Head of caudate nucleus (tissue), 42 donors: ENCODE measurements at regions not wholly inside any gene's neighbourhood (a gene's known extent, or its start where the extent isn't known, plus 50 kb on each side); places are given as distances from the start of the nearest gene placed in this dataset.

Experiments
- DNase-seq, 42 donors: peaks; one replicate each; pipeline versions ENCODE4 v3.0.0 to v3.0.0-alpha.2; 2020 to 2021; ENCODE audit warnings: mixed read lengths in 7 of 42
- intact Hi-C: fragments of 100-400 bp; cut with DNase I; formaldehyde crosslinking; loops from one replicate; pipeline ENCODE4 v1.15.0; 2022

DNA sequence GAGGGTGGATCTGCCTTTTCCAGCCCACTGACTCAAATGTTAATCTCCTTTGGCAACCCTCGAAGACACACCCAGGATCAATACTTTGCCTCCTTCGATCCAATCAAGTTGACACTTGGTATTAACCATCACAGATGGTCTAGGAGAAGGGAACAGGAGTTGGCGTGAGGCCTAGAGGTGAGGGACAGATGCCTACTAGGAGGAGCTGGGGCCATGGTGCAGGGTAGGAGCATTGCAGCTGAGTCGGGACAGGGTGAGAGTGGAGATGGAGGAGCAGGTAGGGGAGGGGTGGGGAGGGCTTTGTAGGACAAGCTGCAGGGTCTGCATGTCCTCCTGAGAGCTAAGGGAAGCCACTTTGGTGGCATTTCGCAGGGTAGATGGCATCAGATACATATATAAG lies 140.0 kb downstream of the VAPA start:
- DNase-seq: no peak
- intact Hi-C loops: no loop called here

DNA sequence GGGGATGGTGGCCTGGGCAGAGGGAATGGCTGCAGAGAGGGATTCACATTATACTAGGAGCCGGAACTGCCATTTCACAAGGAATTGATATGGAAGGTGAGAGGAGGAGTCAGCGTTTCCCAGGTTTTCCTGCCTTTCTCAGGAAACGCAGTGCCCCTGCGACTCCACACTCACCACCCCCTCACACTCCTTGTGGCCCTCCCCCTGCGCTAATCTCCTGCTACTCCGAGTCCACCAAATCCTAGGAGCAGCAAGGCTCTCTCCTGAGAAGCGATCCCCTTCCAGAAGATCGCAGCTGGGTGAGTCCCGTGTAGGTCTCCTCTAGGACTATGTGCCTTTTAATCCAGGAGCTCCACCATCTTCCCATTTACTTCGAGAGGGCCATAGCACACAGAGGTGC lies 140.6 kb downstream of the VAPA start:
- no peak for DNase-seq
- intact Hi-C loops: no loop called here

- intact Hi-C loops: no loop called here
- no peak for DNase-seq
These were observed 141.4 kb downstream of the VAPA start for GRCh38 chr18:10055125-10055750.

GRCh38 chr18:10056506-10056905 lies 142.7 kb downstream of the VAPA start:
- intact Hi-C loops: no loop called here
- no peak for DNase-seq

GRCh38 chr18:10057401-10057893 lies 143.6 kb downstream of the VAPA start:
- intact Hi-C loops: no loop called here
- peak in 6 of 42 donors; percentile 24 to 52 (median 37) for DNase-seq

DNA sequence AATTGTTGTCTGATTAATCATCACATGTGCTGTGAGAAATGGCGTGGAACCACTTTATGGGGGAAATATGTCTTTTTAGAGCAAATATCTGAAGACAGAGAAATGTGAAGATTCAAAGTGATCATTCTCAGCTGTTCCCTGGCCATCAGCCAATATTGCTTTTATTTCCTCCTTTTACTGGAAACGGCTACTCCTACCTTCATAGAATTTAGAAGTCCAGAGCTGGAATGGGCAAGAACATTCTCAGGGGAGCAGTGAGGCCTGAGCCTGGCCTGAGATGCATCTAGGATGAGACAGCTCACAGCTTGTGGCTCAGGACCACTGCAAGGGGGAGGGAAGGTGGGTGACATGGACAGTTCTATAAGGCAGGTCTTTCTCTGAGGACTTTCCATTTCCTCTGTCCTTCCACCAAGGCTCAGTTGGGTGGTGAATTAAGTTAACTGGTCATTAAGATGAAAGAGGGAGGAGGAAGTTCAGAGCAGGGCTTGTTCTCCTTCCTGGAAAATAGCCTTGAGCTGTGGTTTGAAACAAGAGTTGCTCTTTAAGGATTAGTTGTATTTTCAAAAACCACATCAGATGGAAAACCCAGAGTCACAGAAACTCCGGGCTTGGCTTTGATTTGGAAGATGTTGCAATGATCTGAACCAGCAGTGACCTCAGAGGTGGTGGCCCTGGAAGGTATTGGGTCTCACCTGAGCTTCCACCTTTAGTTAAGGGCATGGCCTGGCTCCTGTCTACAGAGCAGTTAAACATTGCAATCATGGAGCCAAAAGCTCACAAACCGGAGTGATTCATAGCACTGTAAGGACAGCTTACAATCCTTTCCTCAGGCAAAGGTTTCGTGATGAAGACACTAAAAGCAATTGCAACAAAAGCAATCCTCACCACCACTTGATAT lies 144.3 kb downstream of the VAPA start:
- no peak for DNase-seq
- intact Hi-C loops: no loop called here

DNA sequence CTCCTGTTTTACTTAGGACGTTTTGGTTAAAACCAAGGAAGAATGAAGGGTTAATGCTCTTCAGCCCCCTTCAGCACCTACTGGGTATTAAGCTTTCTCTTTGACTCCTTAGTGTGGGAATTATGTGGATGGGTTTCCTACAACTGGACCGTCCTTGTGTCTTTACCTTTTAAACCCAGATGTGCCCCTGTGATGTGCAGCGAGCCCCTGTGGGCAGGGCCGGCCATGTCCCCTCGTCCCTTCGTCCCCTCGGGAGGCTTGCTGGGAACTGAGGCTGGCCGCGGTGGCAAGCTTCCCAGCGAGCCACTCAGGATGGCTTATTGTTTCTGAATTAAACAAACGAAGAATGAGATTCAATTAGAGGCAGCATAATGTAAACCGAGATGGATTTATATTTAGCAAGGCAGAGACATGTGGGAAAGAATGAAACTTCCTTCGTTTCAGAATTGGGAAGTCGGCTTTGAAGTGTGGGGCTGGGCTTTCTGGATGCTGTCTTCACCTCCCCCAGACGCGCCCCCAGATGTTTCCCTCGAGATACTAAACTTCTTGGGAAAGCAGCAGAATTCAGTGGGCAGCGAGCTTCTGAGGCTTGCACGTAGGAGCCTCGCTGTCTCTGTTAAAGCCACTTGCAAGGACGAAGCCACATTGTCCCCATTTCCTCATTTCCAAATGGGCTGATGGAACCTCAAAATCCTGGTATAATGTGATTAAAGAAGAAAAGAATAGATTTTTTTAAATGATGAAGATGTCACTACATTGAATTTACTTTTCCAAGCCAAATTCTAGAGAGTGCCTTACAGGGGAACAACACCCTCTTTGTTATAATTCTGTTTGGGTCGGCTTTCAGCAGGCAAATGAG lies 146.0 kb downstream of the VAPA start:
- intact Hi-C loops: no loop called here
- peak in 15 of 42 donors; percentile 15 to 63 (median 30) for DNase-seq

DNA sequence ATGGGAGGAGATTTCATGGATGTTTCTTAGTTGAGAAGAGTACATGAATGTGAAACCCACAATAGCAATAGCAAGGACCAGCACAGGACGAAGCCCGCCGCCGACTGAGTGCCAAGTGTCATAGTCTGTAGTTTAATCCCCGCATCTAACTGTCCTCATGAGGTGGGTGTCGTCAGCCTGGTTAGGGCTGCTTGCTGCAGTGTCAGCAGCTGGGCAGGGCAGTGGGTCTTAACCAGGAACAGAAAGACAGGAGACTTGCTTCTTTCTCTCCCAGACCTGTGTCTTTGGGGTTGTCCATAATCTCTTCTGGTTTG lies 146.6 kb downstream of the VAPA start:
- intact Hi-C loops: no loop called here
- DNase-seq: peak; percentile 18 to 76 (median 44)

DNA sequence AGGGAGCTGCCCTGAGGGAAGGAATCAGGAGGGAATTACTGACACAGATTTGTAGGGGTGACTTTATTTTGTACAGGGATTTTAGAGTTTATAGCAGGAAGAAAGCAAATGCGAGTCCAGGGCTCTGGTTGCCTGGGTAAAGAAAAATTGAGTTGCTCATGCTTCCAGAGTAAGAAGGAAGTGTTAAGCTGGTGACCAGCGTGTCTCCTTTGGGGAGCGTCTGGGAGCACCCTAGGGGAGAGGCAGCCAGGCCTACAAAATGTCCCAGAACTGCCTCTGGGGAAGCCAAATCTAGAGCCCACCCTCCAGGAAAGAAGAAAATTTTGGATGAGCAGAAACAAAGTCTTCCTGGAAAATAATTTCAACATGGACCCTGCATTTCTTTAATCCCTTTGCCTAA lies 147.0 kb downstream of the VAPA start:
- intact Hi-C loops: no loop called here
- DNase-seq: no peak

DNA sequence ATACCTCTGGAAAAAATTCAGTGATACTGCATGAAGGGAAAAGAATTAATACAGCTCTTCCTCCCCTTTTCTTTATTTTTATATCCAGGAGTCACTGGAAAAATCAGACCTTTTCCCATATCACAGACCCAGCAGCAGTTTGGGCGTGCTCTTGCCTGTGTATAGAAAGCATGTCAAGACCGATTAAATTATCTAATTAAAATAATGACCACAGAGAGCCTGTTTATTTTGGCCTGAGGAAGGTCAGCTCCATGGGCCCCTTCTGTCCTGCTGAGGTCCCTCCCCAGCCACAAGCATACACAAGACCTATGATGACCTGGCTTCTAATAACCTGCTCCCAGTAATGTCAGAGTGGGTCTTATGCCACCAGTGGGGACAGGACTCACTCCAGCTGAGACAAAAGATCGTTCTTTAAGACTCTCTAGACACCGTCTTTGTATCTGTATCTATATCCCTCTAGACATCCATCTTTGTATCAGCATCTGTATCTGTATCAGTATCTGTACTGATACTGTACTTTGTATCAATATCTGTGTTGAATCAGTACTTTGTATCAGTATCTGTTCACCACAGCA lies 147.8 kb downstream of the VAPA start:
- DNase-seq: no peak
- intact Hi-C loops: no loop called here

DNA sequence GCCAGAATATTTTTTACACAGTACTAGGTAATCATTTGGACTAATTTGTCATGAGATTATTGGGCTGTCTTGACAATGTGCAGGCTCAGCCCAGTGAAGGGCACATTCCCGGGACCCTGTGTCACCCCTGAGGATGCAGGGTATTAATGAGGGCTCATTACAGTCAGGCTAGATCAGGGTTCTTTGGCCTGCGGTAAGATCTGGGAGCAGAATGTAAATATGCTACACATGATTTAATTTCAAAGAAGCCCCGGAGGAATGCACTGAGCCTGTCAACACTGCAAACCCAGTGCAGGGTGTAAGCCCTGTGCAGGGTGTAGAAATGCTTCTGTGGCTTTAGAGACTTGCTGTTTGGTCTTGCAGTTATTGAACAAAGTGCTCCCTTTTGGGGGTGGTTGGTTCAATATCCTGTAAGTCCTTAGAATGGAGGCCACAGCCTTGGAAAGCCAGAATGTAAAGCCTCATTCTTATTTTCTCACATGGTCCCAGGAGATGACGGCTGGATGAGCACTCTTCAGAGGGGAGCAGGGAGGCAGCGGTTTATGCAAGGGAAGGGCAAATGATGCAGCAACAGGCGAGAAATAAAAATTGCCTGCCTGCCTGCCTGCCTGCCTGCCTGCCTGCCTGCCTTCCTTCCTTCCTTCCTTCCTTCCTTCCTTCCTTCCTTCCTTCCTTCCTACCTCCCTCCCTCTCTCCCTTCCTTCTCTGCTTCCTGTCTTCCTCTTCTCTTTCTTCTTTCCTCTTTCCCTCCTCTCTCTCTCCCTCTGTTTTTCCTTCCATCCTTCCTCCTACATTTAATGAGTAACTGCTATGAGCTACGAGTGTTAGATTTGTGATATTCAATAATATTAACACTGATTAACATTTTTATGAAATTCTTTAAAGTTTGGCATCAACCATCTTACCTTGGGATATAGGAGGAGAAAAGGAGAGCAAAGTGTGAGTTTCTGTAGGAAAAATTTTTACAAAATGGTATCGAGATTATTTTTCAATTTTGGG lies 148.8 kb downstream of the VAPA start:
- DNase-seq: no peak
- intact Hi-C loops: no loop called here

GRCh38 chr18:10063489-10063888 lies 149.7 kb downstream of the VAPA start:
- DNase-seq: no peak
- intact Hi-C loops: no loop called here

- intact Hi-C loops: no loop called here
These were observed 150.5 kb downstream of the VAPA start for GRCh38 chr18:10064267-10064666.

GRCh38 chr18:10065296-10065695 lies 151.5 kb downstream of the VAPA start:
- intact Hi-C loops: no loop called here
- no peak for DNase-seq

More at GRCh38 chr18:10064267-10064666, 150.5 kb downstream of the VAPA start:
- DNase-seq: no peak

GRCh38 chr18:10067670-10068659 lies 154.1 kb downstream of the VAPA start:
- intact Hi-C loops: no loop called here
- DNase-seq: no peak

GRCh38 chr18:10068766-10069567 lies 155.2 kb downstream of the VAPA start:
- intact Hi-C loops: no loop called here
- no peak for DNase-seq
